ENCODE measurements at regions not wholly inside any gene's neighbourhood (a gene's known extent, or its start where the extent isn't known, plus 50 kb on each side); places are given as distances from the start of the nearest gene placed in this dataset.
"Not testable (repeated sequence)": the region's sequence is repeated elsewhere in the genome, so short reads cannot be mapped to it uniquely, and the experiment has no call there.

- DNase-seq: no peak
Measured at GRCh38 chr2:186399082-186399644, 86.9 kb upstream of the ZC3H15 start.

GRCh38 chr2:186405842-186406241 is 80.2 kb upstream of the ZC3H15 start:
- DNase-seq: no peak

DNA sequence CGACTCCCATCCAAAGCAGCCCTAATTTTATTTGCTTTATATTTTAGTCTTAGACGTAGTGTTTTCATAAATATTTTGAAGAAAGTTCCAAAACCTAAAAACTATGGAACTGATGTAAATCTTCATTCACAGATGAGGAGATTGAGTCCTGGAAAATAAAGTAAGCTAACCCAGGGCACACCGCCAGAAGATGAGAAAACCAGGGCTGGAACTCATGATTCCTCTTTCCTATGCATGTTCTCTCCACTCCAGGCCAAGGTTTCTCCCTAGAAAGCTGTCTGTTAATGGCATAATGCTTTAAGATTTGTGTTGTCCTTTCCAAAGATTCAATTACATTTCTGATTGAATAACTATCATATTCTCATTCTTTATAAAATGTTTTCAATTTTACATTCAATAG is 78.4 kb upstream of the ZC3H15 start:
- DNase-seq: no peak

GRCh38 chr2:186410802-186411201 is 75.3 kb upstream of the ZC3H15 start:
- DNase-seq: no peak

DNA sequence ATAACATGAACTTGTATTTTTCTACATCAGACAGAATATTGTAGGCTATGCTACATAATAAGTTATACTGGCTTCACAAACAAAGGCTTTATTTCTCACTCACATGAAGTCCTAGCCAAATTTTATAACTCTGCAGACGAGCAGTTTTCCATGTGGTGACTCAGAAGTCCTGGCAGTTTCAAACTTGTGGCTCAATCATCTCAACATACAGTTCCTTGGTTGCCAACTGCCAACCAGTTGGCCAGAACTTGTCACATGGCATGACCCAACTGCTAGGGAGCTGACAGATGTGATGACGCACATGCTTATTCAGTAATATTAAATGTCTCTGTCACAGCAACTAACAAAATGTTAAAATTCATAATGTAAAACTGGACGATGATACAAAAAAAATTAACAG is 63.8 kb upstream of the ZC3H15 start:
- no peak for DNase-seq

DNA sequence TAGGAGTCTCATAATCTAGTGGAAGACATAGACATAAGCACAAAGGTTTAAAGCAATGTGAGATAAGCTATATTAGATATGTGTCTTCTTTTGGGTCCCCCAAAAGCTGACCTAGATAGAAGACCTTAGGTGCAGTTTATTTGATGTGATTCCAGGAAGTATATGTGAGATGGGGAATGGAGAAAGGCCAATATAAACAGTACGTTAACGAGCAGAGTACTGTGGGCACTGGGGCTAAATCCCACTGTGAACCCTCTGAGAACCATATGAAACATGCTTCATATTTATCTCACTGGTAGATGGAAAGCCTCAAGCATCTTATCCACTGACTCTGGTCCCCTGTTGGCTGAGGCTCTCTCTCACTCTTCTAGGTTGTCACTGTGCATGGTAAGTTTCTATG is 62.6 kb upstream of the ZC3H15 start:
- no peak for DNase-seq

GRCh38 chr2:186424265-186424664 is 61.8 kb upstream of the ZC3H15 start:
- DNase-seq: no peak

DNA sequence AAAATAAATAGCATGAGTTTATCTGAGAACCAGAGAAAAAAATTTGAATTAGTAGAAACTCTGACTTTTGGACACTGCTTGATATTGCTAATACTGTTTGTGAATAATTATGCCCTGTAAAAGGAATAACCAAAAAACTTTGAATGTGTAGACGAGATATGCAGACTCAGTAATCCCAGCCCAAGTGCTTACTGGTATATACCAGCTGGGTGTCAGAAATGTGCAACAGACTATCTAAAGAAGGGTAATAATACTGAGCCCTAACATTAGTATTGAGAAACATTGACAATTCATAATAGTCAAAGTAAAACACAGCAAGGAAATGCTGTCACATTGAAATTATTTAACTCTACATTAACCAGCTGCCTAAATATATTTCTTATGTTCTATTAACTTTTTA is 60.5 kb upstream of the ZC3H15 start:
- DNase-seq: no peak

- no peak for DNase-seq
Measured at GRCh38 chr2:186426153-186427016, 59.7 kb upstream of the ZC3H15 start.

- DNase-seq: not testable (repeated sequence)
Measured at GRCh38 chr2:186427017-186427350, 59.1 kb upstream of the ZC3H15 start.

DNA sequence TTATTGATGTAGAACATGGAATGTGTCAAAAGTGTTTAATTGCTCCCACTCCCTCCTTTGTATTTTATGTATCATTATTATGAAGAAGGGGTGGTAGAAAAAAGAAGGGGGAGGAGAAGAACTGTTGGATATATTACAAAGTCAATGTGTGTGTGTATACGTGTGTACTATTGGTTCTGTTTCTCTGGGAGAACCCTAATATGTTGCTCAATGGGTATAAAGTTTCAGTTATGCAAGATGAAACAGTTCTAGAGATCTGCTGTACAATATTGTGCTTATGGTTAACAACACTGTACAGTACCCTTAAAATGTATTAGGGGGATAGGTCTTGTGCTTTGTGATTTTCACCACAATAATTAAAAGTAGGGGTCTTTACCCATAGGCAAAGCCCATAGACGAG is 58.1 kb upstream of the ZC3H15 start:
- DNase-seq: no peak

GRCh38 chr2:186429104-186429503 is 57.0 kb upstream of the ZC3H15 start:
- DNase-seq: no peak

GRCh38 chr2:186431306-186431705 is 54.8 kb upstream of the ZC3H15 start:
- no peak for DNase-seq

- DNase-seq: no peak
Measured at GRCh38 chr2:186433040-186433439, 53.0 kb upstream of the ZC3H15 start.

DNA sequence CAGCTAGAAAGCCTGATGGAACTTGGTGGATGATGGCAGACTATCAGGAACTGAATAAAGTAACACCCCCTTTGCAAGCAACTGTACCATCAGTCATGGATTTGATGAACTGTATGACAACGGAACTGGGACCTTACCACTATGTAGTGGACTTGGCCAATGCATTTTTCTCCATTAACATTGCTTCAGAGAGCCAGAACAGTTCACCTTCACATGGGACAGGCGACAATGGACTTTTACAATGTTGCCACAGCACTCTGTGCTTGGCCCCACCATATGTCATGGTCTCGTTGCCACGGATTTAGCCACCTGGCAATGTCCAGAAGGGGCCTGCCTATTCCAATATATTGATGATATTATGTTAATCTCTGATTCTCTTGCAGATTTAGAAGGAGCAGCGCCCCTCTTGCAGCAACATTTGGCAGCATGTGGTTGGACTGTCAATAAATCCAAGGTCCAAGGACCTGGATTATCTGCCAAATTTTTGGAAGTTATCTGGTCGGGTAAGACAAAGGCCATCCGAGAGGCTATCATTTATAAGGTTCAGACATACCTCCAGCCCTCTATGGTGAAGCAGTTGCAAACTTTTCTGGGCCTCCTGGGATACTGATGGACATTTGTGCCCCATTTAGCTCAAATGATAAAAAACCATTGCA is 52.2 kb upstream of the ZC3H15 start:
- no peak for DNase-seq
